Activated CD8-positive, alpha-beta T cell treated with anti-CD3 and anti-CD28 coated beads for 36 hours (primary cell): ENCODE measurements at regions not wholly inside any gene's neighbourhood (a gene's known extent, or its start where the extent isn't known, plus 50 kb on each side); places are given as distances from the start of the nearest gene placed in this dataset.

ENCODE experiments used
- ATAC-seq: fragments of 200-7000 bp; cut with Tn5 transposase; one replicate; pipeline ENCODE4 v1.10.0; 2021; ENCODE audit warnings: mild to moderate bottlenecking, moderate library complexity
- CTCF ChIA-PET: fragments of 350-600 bp; sonication (Branson Sonifier 250); formaldehyde crosslinking; loops from one replicate; lab custom pipeline; 2021; ENCODE audit warnings: antibody characterized with exemption; lab: Charles Lee
- POLR2A ChIA-PET: fragments of 350-600 bp; sonication (Branson Sonifier 250); formaldehyde crosslinking; loops from one replicate; lab custom pipeline; 2021; ENCODE audit warnings: antibody characterized with exemption; lab: Charles Lee
- DNase-seq: peaks from one replicate; pipeline ENCODE4 v3.0.0-alpha.2; 2020
- H3K27ac Mint-ChIP-seq: one replicate; pipeline ENCODE4 v1.8.0; 2021; ENCODE audit warnings: mild to moderate bottlenecking, mixed read lengths
- H3K27me3 Mint-ChIP-seq: one replicate; pipeline ENCODE4 v1.8.0; 2021; ENCODE audit warnings: mixed read lengths
- H3K36me3 Mint-ChIP-seq: one replicate; pipeline ENCODE4 v1.8.0; 2021; ENCODE audit warnings: low read depth, mixed read lengths
- H3K4me1 Mint-ChIP-seq: one replicate; pipeline ENCODE4 v1.8.0; 2021; ENCODE audit warnings: low read depth, mixed read lengths
- H3K4me3 Mint-ChIP-seq: one replicate; pipeline ENCODE4 v1.8.0; 2021; ENCODE audit warnings: mild to moderate bottlenecking, moderate library complexity, mixed read lengths
- H3K9me3 Mint-ChIP-seq: one replicate; pipeline ENCODE4 v1.8.0; 2021; ENCODE audit warnings: mixed read lengths
- intact Hi-C: fragments of 100-400 bp; cut with micrococcal nuclease; formaldehyde crosslinking; loops from one replicate; pipeline ENCODE4 v1.10.0; 2022
- TF ChIP-seq, protein P1 (sequence below): fragments of 200-600 bp; IDR thresholded peaks from one replicate; pipeline ENCODE4 v1.8.0; 2022; ENCODE audit warnings: antibody characterized with exemption, mild to moderate bottlenecking

GRCh38 chr11:15744693-15745092, 611.7 kb downstream of the SOX6 start:
- Mint-ChIP-seq H3K36me3 (no peaks in the 10 kb centered on the region), H3K4me1 (no peaks in the 10 kb centered on the region), H3K9me3 (no peaks in the 10 kb centered on the region), H3K4me3 (no peak overlapping the region), H3K27ac (no peak overlapping the region), H3K27me3 (no peaks in the 10 kb centered on the region)
- ChIA-PET CTCF (no interaction called here), POLR2A (no interaction called here)
- intact Hi-C loops, result no loop called here
- DNase-seq (no peak), ATAC-seq (no peak)
- TF ChIP-seq, protein P1, sequence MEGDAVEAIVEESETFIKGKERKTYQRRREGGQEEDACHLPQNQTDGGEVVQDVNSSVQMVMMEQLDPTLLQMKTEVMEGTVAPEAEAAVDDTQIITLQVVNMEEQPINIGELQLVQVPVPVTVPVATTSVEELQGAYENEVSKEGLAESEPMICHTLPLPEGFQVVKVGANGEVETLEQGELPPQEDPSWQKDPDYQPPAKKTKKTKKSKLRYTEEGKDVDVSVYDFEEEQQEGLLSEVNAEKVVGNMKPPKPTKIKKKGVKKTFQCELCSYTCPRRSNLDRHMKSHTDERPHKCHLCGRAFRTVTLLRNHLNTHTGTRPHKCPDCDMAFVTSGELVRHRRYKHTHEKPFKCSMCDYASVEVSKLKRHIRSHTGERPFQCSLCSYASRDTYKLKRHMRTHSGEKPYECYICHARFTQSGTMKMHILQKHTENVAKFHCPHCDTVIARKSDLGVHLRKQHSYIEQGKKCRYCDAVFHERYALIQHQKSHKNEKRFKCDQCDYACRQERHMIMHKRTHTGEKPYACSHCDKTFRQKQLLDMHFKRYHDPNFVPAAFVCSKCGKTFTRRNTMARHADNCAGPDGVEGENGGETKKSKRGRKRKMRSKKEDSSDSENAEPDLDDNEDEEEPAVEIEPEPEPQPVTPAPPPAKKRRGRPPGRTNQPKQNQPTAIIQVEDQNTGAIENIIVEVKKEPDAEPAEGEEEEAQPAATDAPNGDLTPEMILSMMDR, result no peak

DNA sequence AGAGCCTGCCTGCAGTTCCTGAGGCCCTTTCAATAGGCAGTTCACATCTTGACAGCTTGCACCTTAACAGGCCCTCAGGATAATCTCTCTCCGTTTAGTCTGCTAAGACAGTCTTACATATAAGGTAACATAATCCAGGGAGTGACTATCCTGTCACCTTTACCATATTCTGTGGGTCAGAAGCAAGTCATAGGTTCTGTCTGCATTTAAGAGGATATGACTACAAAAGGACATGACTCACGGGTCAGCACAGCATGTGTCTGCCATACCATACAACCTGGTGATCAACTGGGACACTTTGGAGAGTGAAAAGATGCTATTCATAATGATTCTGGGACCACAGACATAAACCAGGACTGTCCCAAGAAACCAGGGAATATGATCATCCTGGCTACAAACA, 611.1 kb downstream of the SOX6 start:
- H3K9me3 Mint-ChIP-seq, result no peaks in the 10 kb centered on the region
- ATAC-seq (no peak), DNase-seq (no peak)
- POLR2A ChIA-PET, result no interaction called here
- H3K4me1 Mint-ChIP-seq, result no peaks in the 10 kb centered on the region
- CTCF ChIA-PET, result no interaction called here
- intact Hi-C loops, result no loop called here
- TF ChIP-seq, protein P1, result no peak
- H3K27me3 Mint-ChIP-seq, result no peaks in the 10 kb centered on the region
- no peak overlapping the region for H3K27ac Mint-ChIP-seq
- no peaks in the 10 kb centered on the region for H3K36me3 Mint-ChIP-seq
- H3K4me3 Mint-ChIP-seq, result no peak overlapping the region

DNA sequence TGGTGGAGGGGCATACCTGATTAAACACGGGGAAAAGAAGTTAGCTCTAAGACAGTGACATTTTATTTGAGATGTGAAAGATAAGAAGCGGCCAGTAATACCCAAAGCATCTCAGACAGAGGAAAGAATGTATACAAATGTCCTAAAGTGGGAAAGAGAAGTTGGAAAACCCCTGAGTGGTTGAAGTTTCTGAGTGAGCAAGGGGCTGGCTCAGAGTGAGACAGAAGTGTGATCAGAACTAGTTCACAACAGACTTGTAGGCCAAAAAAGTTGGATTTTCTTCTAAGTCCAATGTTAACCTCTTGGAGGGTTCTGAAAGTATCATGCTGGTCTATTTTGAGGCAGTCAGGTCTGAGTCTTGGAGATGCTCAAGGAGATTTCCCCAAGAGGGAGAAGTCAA, 608.7 kb downstream of the SOX6 start:
- ATAC-seq, result no peak
- Mint-ChIP-seq H3K9me3 (no peaks in the 10 kb centered on the region), H3K36me3 (no peaks in the 10 kb centered on the region), H3K4me3 (no peak overlapping the region), H3K27me3 (no peaks in the 10 kb centered on the region), H3K27ac (no peak overlapping the region), H3K4me1 (no peaks in the 10 kb centered on the region)
- intact Hi-C loops, result no loop called here
- CTCF ChIA-PET, result no interaction called here
- POLR2A ChIA-PET, result no interaction called here
- TF ChIP-seq, protein P1, result no peak
- DNase-seq, result no peak

DNA sequence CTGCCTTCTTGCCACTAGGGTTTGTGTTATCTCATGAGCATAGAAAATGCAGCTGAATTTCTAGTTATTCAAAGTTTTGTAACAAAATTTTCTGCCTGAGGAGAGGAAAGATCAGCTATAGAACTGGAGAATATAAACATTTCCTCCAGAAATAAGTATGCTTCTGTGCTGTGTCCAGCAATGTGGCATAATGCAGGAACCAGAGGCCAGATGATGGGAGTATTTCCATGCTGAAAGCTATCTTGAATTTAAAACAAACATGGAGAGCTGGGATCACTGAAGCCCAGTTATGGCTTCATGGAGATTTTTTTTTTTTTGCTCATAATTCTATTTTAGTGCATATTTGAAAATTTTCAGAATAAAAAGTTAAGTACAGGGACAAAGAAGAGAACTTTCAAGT, 608.2 kb downstream of the SOX6 start:
- DNase-seq, result no peak
- intact Hi-C loops, result no loop called here
- POLR2A ChIA-PET, result no interaction called here
- CTCF ChIA-PET, result no interaction called here
- no peak overlapping the region for H3K4me3 Mint-ChIP-seq
- TF ChIP-seq, protein P1, result no peak
- no peaks in the 10 kb centered on the region for H3K9me3 Mint-ChIP-seq
- H3K27ac Mint-ChIP-seq, result no peak overlapping the region
- H3K36me3 Mint-ChIP-seq, result no peaks in the 10 kb centered on the region
- no peaks in the 10 kb centered on the region for H3K4me1 Mint-ChIP-seq
- no peaks in the 10 kb centered on the region for H3K27me3 Mint-ChIP-seq
- no peak for ATAC-seq

GRCh38 chr11:15748741-15749140, 607.6 kb downstream of the SOX6 start:
- no peak overlapping the region for H3K4me3 Mint-ChIP-seq
- ChIA-PET POLR2A (no interaction called here), CTCF (no interaction called here)
- peaks cover 1% of the 10 kb centered on the region for H3K9me3 Mint-ChIP-seq
- DNase-seq, result no peak
- no peak for ATAC-seq
- H3K27ac Mint-ChIP-seq, result no peak overlapping the region
- no peaks in the 10 kb centered on the region for H3K4me1 Mint-ChIP-seq
- TF ChIP-seq, protein P1, result no peak
- no peaks in the 10 kb centered on the region for H3K36me3 Mint-ChIP-seq
- intact Hi-C loops, result no loop called here
- no peaks in the 10 kb centered on the region for H3K27me3 Mint-ChIP-seq
